Liver (tissue), 8 donors: ENCODE measurements at regions not wholly inside any gene's neighbourhood (a gene's known extent, or its start where the extent isn't known, plus 50 kb on each side); places are given as distances from the start of the nearest gene placed in this dataset.

Experiments
- DNase-seq: peaks from one replicate; pipeline ENCODE4 v3.0.0-alpha.2; 2017; ENCODE audit warnings: low spot score
- H3K27ac ChIP-seq, 2 donors: one replicate each; pipeline ENCODE4 v1.7.0; 2013; ENCODE audit warnings: inconsistent platforms in 2 of 2, low read length in 2 of 2, control low read depth in 1 of 2, low read depth in 1 of 2, mild to moderate bottlenecking in 1 of 2
- H3K27me3 ChIP-seq, 4 donors: one replicate each; pipeline versions ENCODE4 v1.6.1 to v1.7.0; 2013; ENCODE audit warnings: low read length in 3 of 4, inconsistent platforms in 1 of 4, mild to moderate bottlenecking in 1 of 4, moderate library complexity in 1 of 4; ENCODE audit not compliant: control insufficient read depth in 4 of 4, insufficient read depth in 4 of 4
- H3K36me3 ChIP-seq, 4 donors: one replicate each; pipeline versions ENCODE4 v1.6.1 to v1.7.0; 2013; ENCODE audit warnings: low read length in 3 of 4, mild to moderate bottlenecking in 3 of 4, low read depth in 1 of 4, moderate library complexity in 1 of 4; ENCODE audit not compliant: control insufficient read depth in 4 of 4, insufficient read depth in 3 of 4
- H3K4me1 ChIP-seq, 4 donors: one replicate each; pipeline versions ENCODE4 v1.6.1 to v1.7.0; 2013; ENCODE audit warnings: low read length in 3 of 4, mild to moderate bottlenecking in 3 of 4, moderate library complexity in 1 of 4; ENCODE audit not compliant: control insufficient read depth in 4 of 4, insufficient read depth in 4 of 4
- H3K4me3 ChIP-seq, 3 donors: one replicate each; pipeline versions ENCODE4 v1.6.1 to v1.7.0; 2013; ENCODE audit warnings: low read length in 3 of 3, control low read depth in 1 of 3, low read depth in 1 of 3, mild to moderate bottlenecking in 1 of 3
- H3K9ac ChIP-seq, 2 donors: one replicate each; pipeline ENCODE4 v1.7.0; 2013; ENCODE audit warnings: low read length in 2 of 2, mild to moderate bottlenecking in 2 of 2, moderate library complexity in 2 of 2, control low read depth in 1 of 2, low read depth in 1 of 2
- H3K9me3 ChIP-seq, 4 donors: one replicate each; pipeline versions ENCODE4 v1.6.1 to v1.7.0; 2013; ENCODE audit warnings: low read length in 3 of 4; ENCODE audit not compliant: control insufficient read depth in 4 of 4
- EGR1 ChIP-seq, 2 donors: IDR thresholded peaks; 2 replicates each; pipeline ENCODE4 v1.6.1; 2016 to 2018; ENCODE audit warnings: antibody characterized with exemption in 2 of 2, low read depth in 2 of 2
- FOXA2 ChIP-seq: IDR thresholded peaks from 2 replicates; pipeline ENCODE4 v1.6.1; 2016; ENCODE audit warnings: antibody characterized with exemption
- GABPA ChIP-seq, 2 donors: IDR thresholded peaks in 1 of 2; conservative IDR thresholded peaks in 1 of 2; 2 replicates each; pipeline ENCODE4 v1.6.1; 2016; ENCODE audit warnings: antibody characterized with exemption in 2 of 2, mild to moderate bottlenecking in 1 of 2, moderate library complexity in 1 of 2
- HNF4A ChIP-seq, 2 donors: conservative IDR thresholded peaks; 2 replicates each; pipeline ENCODE4 v1.6.1; 2016; ENCODE audit warnings: antibody characterized with exemption in 2 of 2, mild to moderate bottlenecking in 2 of 2
- HNF4G ChIP-seq: IDR thresholded peaks from 2 replicates; pipeline ENCODE4 v1.6.1; 2016; ENCODE audit warnings: antibody characterized with exemption
- JUND ChIP-seq, 2 donors: IDR thresholded peaks; 2 replicates each; pipeline ENCODE4 v1.6.1; 2016; ENCODE audit warnings: antibody characterized with exemption in 2 of 2
- NR2F2 ChIP-seq: IDR thresholded peaks from 2 replicates; pipeline ENCODE4 v1.6.1; 2016; ENCODE audit warnings: antibody characterized with exemption
- RAD21 ChIP-seq, 2 donors: IDR thresholded peaks; 2 replicates each; pipeline ENCODE4 v1.6.1; 2016; ENCODE audit warnings: antibody characterized with exemption in 2 of 2, mild to moderate bottlenecking in 2 of 2
- REST ChIP-seq: IDR thresholded peaks from 2 replicates; pipeline ENCODE4 v1.6.1; 2016; ENCODE audit warnings: antibody characterized with exemption, mild to moderate bottlenecking
- RXRA ChIP-seq, 2 donors: IDR thresholded peaks; 2 replicates each; pipeline ENCODE4 v1.6.1; 2017 to 2018; ENCODE audit warnings: antibody characterized with exemption in 2 of 2, mild to moderate bottlenecking in 1 of 2
- SP1 ChIP-seq: IDR thresholded peaks from 2 replicates; pipeline ENCODE4 v1.6.1; 2018; ENCODE audit warnings: antibody characterized with exemption, mild to moderate bottlenecking
- TAF1 ChIP-seq: conservative IDR thresholded peaks from 2 replicates; pipeline ENCODE4 v1.6.1; 2016; ENCODE audit warnings: antibody characterized with exemption, mild to moderate bottlenecking
- YY1 ChIP-seq: IDR thresholded peaks from 2 replicates; pipeline ENCODE4 v1.6.1; 2016; ENCODE audit warnings: antibody characterized with exemption, mild to moderate bottlenecking
- WGBS: extraction: QIAGEN DNeasy Blood & Tissue Kit; methylation state at CpG from one replicate; pipeline ENCODE4 v1.1.7; 2013; 5-methylcytosine and 5-hydroxymethylcytosine counted together
- TF ChIP-seq, protein P1 (sequence below): IDR thresholded peaks from 2 replicates; pipeline ENCODE4 v1.6.1; 2016; ENCODE audit warnings: antibody characterized with exemption
- TF ChIP-seq, protein P2 (sequence below): IDR thresholded peaks from 2 replicates; pipeline ENCODE4 v1.6.1; 2016; ENCODE audit warnings: antibody characterized with exemption
- TF ChIP-seq, protein P3 (sequence below): fragments of 150-350 bp; IDR thresholded peaks from 2 replicates; pipeline ENCODE4 v1.5.1; 2017; ENCODE audit warnings: improper control_type of control experiment, low read depth, low read length; ENCODE audit not compliant: missing input control
- TF ChIP-seq, protein P4 (sequence below): IDR thresholded peaks from 2 replicates; pipeline ENCODE4 v1.6.1; 2016; ENCODE audit warnings: antibody characterized with exemption
- donor health status: healthy.
- donor health status: healthy.
- donor health status: healthy.
- donor health status: healthy.
- donor health status: healthy.

DNA sequence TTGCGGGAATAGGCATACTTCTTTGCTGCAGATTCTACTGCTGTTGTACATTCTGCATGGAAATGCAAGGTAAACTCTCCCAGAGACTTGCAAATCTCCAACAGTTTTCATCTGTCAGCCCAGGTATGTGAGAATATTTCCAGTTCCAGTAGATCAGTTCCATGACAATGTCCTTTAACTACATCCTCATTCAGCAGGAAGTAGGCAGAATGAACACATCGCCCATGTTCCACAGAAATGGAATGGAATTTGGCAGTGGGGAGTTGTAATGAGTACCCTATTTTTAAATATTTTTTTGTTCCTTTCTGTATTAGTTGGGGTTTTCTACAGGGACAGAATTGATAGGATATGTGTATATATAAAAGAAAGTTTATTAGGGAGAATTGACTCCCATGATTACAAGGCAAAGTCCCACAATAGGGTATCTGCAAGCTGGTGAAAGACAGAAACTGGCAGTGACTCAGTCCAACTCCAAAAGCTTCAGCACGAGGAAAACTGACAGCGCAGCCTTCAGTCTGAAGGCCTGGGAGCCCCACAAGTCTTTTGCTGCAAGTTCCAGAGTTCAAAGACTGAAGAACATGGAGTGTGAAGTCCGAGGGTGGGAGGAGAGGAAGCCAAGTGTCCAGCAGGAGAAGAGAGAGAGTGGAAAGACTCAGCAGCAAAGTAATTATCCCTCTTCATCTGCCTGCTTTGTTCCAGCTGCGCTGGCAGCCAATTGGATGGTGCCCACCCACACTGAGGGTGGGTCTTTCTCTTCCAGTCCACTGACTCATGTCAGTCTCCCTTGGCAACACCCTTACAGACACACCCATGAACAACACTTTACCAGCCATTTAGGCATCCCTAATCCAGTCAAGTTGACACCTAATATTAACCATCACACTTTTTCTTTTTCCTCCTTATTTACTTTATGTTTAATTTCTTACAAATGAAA lies 110.4 kb upstream of the SCAF11 start:
- no peak overlapping the region for H3K27ac ChIP-seq
- TF ChIP-seq RAD21 (IDR thresholded peaks at IDR 0.05) (no peak), FOXA2 (no peak), YY1 (no peak), HNF4A (conservative IDR thresholded peaks at IDR 0.05) (no peak), EGR1 (IDR thresholded peaks at IDR 0.05; ENCODE audit: low read depth in 2 of 2) (no peak), SP1 (no peak)
- TF ChIP-seq, protein P1, sequence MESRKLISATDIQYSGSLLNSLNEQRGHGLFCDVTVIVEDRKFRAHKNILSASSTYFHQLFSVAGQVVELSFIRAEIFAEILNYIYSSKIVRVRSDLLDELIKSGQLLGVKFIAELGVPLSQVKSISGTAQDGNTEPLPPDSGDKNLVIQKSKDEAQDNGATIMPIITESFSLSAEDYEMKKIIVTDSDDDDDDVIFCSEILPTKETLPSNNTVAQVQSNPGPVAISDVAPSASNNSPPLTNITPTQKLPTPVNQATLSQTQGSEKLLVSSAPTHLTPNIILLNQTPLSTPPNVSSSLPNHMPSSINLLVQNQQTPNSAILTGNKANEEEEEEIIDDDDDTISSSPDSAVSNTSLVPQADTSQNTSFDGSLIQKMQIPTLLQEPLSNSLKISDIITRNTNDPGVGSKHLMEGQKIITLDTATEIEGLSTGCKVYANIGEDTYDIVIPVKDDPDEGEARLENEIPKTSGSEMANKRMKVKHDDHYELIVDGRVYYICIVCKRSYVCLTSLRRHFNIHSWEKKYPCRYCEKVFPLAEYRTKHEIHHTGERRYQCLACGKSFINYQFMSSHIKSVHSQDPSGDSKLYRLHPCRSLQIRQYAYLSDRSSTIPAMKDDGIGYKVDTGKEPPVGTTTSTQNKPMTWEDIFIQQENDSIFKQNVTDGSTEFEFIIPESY: no peak
- TF ChIP-seq, protein P2, sequence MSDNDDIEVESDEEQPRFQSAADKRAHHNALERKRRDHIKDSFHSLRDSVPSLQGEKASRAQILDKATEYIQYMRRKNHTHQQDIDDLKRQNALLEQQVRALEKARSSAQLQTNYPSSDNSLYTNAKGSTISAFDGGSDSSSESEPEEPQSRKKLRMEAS: no peak
- WGBS: 84% methylated on average over 6 of the region's 6 CpGs
- H3K4me3 ChIP-seq: no peak overlapping the region
- H3K4me1 ChIP-seq: no peaks in the 10 kb centered on the region
- no peak for DNase-seq
- H3K9me3 ChIP-seq: no peaks in the 10 kb centered on the region
- H3K36me3 ChIP-seq: no peaks in the 10 kb centered on the region
- H3K27me3 ChIP-seq: no peaks in the 10 kb centered on the region
- H3K9ac ChIP-seq: no peak overlapping the region

DNA sequence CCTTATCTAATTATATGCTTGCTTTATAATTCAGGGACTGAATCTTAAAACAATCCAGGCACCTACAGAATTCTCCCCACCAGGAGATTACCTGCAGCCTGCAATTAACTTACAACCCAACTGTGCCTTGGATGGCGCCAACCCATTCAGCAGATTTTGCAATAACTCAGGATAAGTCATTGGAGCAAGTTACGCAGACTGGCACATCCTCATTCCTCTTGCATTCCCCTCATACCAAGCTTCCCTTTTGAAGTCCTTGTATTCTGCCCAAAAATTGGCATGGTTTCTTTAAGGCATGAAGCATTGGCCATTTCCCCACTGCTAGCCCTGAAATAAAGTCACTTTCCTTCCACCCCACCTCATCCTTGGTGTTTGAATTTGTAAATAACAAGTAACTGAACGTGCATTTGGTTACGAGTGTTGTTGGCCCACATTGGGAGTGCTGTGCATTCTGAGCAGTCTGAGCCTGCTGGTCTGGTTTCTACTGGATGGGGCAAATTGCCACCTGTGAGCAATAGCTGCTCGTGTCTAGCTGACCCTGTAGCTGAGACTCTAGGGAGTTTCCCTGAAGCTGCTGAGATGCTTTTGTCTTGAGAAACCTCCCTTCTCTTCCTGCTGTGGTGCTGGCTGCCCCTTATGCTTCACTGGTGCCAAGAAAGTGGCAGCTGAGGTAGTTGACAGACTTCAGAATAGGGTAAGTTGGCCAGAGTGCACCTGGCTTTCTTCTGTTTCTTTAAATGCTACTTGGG lies 99.2 kb upstream of the SCAF11 start:
- no peak overlapping the region for H3K27ac ChIP-seq
- no peaks in the 10 kb centered on the region for H3K4me1 ChIP-seq
- no peak for DNase-seq
- H3K9me3 ChIP-seq: peaks cover 0 to 2% (median 0%) of the 10 kb centered on the region in 4 donors
- H3K9ac ChIP-seq: no peak overlapping the region
- no peaks in the 10 kb centered on the region for H3K36me3 ChIP-seq
- 83% methylated on average over 5 of the region's 5 CpGs for WGBS
- H3K4me3 ChIP-seq: no peak overlapping the region
- TF ChIP-seq RXRA (IDR thresholded peaks at IDR 0.05): no peak
- no peak for TF ChIP-seq HNF4G
- no peak for TF ChIP-seq SP1
- TF ChIP-seq TAF1: no peak
- TF ChIP-seq, protein P2: no peak
- no peak for TF ChIP-seq RAD21 (IDR thresholded peaks at IDR 0.05)
- TF ChIP-seq, protein P3, sequence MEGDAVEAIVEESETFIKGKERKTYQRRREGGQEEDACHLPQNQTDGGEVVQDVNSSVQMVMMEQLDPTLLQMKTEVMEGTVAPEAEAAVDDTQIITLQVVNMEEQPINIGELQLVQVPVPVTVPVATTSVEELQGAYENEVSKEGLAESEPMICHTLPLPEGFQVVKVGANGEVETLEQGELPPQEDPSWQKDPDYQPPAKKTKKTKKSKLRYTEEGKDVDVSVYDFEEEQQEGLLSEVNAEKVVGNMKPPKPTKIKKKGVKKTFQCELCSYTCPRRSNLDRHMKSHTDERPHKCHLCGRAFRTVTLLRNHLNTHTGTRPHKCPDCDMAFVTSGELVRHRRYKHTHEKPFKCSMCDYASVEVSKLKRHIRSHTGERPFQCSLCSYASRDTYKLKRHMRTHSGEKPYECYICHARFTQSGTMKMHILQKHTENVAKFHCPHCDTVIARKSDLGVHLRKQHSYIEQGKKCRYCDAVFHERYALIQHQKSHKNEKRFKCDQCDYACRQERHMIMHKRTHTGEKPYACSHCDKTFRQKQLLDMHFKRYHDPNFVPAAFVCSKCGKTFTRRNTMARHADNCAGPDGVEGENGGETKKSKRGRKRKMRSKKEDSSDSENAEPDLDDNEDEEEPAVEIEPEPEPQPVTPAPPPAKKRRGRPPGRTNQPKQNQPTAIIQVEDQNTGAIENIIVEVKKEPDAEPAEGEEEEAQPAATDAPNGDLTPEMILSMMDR: no peak
- no peak for TF ChIP-seq HNF4A (conservative IDR thresholded peaks at IDR 0.05)
- TF ChIP-seq REST: no peak
- TF ChIP-seq NR2F2: no peak
- TF ChIP-seq, protein P1: no peak
- TF ChIP-seq EGR1 (IDR thresholded peaks at IDR 0.05; ENCODE audit: low read depth in 2 of 2): no peak
- TF ChIP-seq FOXA2: no peak
- no peak for TF ChIP-seq GABPA (IDR thresholded peaks at IDR 0.05 in 1 of 2, conservative IDR thresholded peaks at IDR 0.05 in 1 of 2)
- no peak for TF ChIP-seq JUND (IDR thresholded peaks at IDR 0.05)
- TF ChIP-seq, protein P4, sequence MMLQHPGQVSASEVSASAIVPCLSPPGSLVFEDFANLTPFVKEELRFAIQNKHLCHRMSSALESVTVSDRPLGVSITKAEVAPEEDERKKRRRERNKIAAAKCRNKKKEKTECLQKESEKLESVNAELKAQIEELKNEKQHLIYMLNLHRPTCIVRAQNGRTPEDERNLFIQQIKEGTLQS: no peak
- H3K27me3 ChIP-seq: peaks cover 0 to 2% (median 0%) of the 10 kb centered on the region in 4 donors
